ENCODE measurements at regions not wholly inside any gene's neighbourhood (a gene's known extent, or its start where the extent isn't known, plus 50 kb on each side); places are given as distances from the start of the nearest gene placed in this dataset.
"Not testable (repeated sequence)": the region's sequence is repeated elsewhere in the genome, so short reads cannot be mapped to it uniquely, and the experiment has no call there.

DNA sequence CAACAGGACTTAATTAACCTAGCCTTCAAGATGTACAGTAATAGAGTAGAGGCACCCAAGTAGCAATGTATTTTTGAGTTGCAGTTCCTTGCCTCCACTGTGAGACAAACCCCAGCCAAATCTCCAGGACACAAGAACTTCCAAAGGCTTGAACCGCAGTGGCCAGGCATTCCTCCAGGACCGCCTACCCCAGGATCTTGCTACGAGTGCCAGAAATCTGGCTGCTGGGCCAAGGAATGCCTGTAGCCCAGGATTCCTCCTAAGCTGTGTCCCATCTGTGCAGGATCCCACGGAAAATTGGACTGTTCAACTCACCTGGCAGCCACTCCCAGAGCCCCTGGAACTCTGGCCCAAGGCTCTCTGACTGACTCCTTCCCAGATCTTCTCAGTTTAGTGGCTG is 683.9 kb downstream of the KHDRBS2 start:
- TF ChIP-seq, protein P1, sequence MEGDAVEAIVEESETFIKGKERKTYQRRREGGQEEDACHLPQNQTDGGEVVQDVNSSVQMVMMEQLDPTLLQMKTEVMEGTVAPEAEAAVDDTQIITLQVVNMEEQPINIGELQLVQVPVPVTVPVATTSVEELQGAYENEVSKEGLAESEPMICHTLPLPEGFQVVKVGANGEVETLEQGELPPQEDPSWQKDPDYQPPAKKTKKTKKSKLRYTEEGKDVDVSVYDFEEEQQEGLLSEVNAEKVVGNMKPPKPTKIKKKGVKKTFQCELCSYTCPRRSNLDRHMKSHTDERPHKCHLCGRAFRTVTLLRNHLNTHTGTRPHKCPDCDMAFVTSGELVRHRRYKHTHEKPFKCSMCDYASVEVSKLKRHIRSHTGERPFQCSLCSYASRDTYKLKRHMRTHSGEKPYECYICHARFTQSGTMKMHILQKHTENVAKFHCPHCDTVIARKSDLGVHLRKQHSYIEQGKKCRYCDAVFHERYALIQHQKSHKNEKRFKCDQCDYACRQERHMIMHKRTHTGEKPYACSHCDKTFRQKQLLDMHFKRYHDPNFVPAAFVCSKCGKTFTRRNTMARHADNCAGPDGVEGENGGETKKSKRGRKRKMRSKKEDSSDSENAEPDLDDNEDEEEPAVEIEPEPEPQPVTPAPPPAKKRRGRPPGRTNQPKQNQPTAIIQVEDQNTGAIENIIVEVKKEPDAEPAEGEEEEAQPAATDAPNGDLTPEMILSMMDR (conservative IDR thresholded peaks at IDR 0.05 in 1 of 2, IDR thresholded peaks at IDR 0.05 in 1 of 2; ENCODE audit: extremely low read depth in 1 of 2, insufficient read depth in 1 of 2, low read depth in 1 of 2, low read length in 2 of 2): not testable (repeated sequence)
- not testable (repeated sequence) for TF ChIP-seq EZH2 (IDR thresholded peaks at IDR 0.05; ENCODE audit: borderline replicate concordance, low read length)

Measured in mammary epithelial cell (primary cell).